Right kidney (tissue), 1 donor: ENCODE measurements at regions not wholly inside any gene's neighbourhood (a gene's known extent, or its start where the extent isn't known, plus 50 kb on each side); places are given as distances from the start of the nearest gene placed in this dataset.

Source experiments
- DNase-seq: peaks from one replicate; pipeline ENCODE4 v3.0.0-alpha.2; 2016

DNA sequence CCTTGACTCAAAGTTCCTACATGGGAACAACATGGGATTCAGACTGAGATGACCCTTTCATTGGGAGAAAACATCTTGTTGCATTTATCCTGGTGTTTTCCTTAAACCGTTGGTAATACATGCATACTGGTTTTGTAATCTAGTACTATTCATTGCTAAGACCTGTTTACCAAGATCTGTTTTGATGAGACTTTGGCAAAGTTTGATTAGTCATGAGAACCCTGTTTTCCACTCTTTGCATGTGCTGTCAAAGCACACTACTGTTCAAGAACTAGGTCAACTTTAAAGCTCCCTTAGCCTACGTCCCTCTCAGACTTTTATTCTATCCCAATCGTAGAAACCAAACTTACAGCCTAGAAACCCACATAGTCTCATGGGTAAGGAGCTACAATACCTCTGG lies 650.9 kb downstream of the GATA3 start:
- DNase-seq: no peak

- no peak for DNase-seq
Measured at GRCh38 chr10:8712656-8713055, 658.2 kb downstream of the GATA3 start.

DNA sequence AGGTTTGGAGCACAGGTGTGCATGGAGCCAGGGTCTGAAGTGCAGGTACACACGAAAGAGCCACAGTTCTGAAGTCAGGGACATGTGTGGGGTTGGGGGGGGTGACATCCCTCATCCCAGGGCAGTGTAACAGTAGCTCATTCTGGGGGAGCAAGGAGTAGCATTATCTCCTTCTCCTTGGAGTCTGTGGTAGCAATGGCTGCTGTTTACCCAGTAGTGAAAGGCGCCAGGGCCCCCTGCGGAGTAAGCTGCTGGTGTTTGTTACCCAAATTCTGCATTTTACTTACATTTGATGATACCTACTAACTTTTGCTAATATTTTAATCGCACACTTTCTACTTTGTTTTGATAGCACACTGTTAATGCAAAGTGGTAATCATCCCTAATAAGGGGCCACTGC lies 665.5 kb downstream of the GATA3 start:
- no peak for DNase-seq

DNA sequence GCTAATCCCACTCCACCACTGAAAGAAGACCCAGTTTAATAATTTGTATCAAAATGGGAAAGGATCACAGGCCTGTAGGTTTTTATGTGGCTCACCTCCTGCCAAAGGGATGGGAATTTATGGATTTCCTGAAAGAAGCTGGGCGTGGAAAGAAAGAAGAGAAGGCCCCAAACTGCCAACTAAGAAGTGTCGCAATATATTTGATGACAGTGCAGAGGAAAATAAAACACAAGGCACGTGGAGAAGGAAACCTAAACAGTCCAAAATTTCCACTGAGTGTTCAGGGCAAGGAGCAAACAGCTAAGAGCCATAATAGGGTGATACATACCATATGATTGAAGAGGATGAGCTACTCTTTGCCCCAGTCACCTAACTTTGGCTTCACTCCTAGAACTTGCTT lies 667.2 kb downstream of the GATA3 start:
- DNase-seq: no peak

GRCh38 chr10:8722835-8723234 lies 668.3 kb downstream of the GATA3 start:
- no peak for DNase-seq

DNA sequence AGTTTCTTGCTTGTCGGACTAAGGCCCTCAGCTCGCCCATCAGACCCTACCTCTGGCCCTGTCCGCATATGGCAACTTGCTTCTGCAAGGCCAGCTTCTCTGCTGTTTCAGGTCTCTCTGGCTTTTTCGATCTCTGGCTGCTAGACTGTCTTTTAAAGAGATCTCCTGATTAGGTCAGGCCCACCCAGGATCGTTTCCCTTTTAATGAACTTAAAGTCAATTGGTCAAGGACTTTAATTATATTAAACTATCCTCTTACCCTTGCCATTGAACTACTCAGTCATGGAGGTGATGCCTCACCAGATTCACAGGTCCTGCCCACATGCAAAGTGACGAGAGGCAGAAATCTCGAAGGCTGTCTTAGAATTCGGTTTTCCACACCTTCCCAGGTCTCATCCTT lies 670.9 kb downstream of the GATA3 start:
- no peak for DNase-seq

DNA sequence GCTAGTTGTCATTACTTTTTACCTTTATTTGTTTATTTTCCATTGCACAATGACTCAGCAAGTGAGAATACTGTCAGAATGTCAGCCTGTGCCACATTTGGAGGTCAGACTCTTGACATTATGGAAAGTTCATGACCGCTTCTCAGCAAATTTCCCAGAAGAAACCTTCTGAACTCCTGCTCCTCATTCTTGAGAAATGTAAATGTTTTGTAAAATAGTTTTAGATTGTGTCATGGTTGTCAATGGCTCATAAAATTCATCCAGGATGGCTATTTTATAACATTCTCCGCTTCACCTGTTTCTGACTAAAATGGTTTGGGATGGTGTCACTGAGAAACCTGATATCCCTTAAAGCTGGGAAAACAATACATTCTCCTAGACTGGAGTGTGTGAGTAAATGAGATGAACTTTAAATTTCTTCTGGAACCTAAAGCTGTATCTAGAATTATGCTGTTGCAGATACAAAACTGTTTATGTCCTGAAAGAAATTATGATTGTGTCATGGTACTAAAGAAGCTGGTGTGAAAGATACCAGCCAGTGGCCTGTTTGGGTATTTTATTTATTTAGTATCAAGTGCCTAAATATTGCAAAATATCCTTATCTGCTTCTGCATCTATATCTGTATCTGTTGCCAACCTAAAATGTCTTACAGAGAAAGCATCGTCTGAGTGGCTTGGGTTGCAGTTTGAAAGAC lies 671.7 kb downstream of the GATA3 start:
- no peak for DNase-seq

DNA sequence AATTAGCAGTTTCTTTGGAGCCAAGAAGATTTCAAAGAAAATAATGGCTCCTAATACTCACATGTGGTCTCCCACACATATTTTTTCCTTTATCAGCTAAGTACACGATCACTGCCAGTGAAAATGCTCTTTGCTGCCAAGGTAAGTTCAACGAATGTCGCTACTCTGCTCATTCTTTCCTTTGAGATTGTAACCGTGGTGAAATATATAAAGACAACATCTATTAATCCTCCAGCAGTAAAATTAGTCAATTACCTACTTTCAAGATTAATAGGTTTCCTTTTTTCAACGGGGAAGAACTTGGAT lies 672.2 kb downstream of the GATA3 start:
- no peak for DNase-seq

- DNase-seq: no peak
Measured at GRCh38 chr10:8731121-8732095, 676.9 kb downstream of the GATA3 start.

DNA sequence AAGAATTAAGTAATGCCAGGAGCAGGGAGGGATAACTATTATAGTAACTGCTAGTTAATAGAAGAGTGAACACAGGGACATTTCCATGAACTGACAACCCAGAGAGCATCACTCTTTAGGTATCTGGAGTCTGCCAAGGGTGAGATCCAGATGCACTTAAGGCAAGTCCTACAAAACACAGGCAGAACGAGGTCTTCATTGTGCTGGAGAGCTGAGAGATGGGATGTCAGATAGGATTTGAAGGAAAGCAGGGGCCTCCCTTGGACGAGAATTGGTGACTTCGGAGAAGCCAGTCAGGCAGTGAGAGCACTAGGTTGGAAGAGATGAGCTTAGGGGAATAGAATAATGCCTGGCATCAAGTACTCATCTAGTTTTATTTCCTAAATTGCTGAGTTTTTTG lies 684.5 kb downstream of the GATA3 start:
- DNase-seq: no peak

- DNase-seq: no peak
Measured at GRCh38 chr10:8752146-8752843, 697.8 kb downstream of the GATA3 start.

- DNase-seq: no peak
Measured at GRCh38 chr10:8758029-8758428, 703.5 kb downstream of the GATA3 start.

DNA sequence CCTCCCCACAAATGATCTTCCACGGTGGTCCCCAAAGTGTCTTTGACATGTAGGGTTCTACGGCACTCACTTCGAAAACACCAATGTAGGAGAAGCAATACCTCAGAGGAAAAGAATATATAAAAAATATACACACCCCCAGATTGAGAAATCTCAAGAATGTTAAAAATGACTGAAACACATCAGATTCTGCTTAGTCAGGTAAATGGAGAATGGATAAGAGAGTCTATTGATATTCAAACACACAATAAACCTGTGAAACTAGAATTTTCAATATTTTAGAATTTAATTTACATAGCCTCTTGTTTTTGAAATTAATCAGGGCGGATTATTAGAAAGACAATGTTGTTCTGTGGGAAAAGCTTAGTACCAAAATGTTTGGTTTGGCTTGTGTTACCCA lies 712.4 kb downstream of the GATA3 start:
- no peak for DNase-seq

- no peak for DNase-seq
Measured at GRCh38 chr10:8767591-8767990, 713.1 kb downstream of the GATA3 start.

GRCh38 chr10:8768341-8768740 lies 713.9 kb downstream of the GATA3 start:
- no peak for DNase-seq

DNA sequence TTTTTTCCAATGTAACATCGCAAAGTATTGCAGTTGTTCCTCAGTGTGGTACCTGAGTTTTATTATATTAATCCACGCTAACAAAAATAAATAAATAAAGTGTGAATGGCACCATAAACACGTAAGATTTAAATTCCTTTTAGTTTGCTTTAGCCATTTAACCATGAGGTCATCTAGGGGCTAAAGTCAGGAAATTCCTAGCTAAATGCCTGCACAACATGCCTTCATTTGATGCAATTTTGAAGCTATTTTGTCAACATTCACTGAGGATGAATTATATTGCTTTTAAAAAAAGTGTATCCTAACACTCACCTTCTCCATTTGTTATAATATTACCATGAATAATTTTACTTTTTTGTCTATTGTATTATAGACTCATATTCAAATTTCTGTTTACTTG lies 714.4 kb downstream of the GATA3 start:
- no peak for DNase-seq

DNA sequence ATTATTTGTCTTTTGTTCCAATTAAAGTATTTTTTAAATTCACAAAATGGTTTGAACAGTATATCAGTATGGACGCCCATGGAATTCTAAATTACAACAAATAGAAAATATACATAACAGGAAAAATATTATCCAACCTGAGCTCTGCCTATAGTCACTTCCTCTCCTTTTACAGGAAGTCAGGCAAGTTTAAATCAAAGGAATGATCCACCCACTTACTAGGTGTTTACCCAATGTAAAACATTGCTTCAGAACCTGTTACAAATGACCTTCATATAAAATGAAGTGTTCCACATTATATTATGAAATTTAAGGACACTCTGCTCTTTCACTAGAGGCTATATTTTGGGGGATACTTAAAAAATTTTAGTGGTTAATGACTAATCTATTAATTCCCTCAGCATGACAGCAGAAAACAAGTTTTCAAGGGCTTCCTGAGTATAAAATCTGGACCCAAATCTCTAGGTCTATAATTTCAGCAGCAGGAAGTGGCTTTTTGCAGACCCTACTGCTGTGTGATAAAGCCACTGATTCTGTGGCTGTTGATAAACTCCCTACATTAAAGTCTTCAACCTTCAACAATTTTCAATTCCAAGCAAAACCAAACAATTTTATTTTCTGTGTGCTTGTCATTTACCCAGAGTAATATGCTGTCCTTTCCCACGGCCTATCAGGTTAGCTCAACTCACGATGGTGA lies 722.6 kb downstream of the GATA3 start:
- DNase-seq: no peak

- no peak for DNase-seq
Measured at GRCh38 chr10:8778713-8779112, 724.2 kb downstream of the GATA3 start.

GRCh38 chr10:8787649-8788048 lies 733.2 kb downstream of the GATA3 start:
- no peak for DNase-seq

DNA sequence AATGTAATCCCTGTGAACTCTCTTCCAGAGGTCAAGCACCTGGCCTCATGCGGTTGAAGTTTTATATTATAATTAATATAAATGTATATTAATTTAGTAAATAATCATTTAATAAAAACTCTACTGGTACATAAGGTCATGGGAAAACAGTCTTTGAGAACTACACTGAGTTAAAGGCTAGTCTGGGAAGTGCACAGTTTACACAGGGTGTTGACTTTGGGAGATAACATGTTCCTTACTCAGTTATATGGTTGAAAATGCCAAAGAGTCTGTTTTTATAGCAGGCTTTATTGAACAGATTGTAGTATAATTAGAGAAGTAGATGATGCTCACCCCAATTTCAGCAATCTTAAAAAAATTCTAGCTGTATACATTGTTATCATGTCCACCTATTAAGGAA lies 735.9 kb downstream of the GATA3 start:
- DNase-seq: no peak

- DNase-seq: no peak
Measured at GRCh38 chr10:8794860-8795259, 740.4 kb downstream of the GATA3 start.

- no peak for DNase-seq
Measured at GRCh38 chr10:8800426-8800825, 745.9 kb downstream of the GATA3 start.

DNA sequence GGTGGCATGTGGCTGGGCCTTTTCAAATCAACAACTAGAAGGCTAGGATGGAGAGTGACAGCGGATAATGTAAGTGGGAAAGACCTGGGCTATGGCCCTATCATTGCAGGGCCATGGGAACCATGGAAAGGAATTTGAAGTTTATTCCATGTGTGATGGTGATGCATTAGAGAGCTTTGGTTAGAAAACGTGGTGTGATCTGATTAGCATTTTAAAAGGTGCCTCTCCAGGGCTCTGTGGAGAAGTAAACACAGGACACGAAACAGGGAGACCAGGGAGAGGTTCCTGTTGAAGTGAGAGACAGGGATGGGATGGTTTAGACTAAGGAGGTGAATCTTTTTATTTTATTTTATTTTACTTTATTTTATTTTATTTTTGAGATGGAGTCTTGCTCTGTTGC lies 749.5 kb downstream of the GATA3 start:
- DNase-seq: no peak
